ENCODE measurements at regions not wholly inside any gene's neighbourhood (a gene's known extent, or its start where the extent isn't known, plus 50 kb on each side); places are given as distances from the start of the nearest gene placed in this dataset.
A peak's percentile ranks its signal among the peaks of the same experiment; 100 is the strongest.

DNA sequence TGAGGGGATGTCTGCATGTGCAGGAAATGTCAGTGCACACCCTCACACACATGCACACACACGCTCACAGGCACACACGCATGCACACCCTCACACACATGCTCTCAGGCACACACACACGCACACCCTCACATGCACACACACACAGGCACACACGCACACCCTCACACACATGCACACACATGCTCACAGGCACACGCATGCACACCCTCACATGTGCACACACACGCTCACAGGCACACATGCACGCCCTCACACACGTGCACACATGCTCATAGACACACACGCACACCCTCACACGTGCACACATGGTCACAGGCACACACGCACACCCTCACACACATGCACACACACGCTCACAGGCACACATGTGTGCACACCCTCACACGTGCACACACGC lies 77.6 kb upstream of the ZNF469 start:
- no peak overlapping the region for H3K27ac ChIP-seq
- TF ChIP-seq, protein P1, sequence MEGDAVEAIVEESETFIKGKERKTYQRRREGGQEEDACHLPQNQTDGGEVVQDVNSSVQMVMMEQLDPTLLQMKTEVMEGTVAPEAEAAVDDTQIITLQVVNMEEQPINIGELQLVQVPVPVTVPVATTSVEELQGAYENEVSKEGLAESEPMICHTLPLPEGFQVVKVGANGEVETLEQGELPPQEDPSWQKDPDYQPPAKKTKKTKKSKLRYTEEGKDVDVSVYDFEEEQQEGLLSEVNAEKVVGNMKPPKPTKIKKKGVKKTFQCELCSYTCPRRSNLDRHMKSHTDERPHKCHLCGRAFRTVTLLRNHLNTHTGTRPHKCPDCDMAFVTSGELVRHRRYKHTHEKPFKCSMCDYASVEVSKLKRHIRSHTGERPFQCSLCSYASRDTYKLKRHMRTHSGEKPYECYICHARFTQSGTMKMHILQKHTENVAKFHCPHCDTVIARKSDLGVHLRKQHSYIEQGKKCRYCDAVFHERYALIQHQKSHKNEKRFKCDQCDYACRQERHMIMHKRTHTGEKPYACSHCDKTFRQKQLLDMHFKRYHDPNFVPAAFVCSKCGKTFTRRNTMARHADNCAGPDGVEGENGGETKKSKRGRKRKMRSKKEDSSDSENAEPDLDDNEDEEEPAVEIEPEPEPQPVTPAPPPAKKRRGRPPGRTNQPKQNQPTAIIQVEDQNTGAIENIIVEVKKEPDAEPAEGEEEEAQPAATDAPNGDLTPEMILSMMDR (IDR thresholded peaks at IDR 0.05), result no peak
- TF ChIP-seq POLR2A (IDR thresholded peaks at IDR 0.05), result no peak
- peaks cover 0 to 3% (median 0%) of the 10 kb centered on the region in 9 donors for H3K27me3 ChIP-seq
- WGBS, 4 donors, result 89 to 95% (median 93%) methylated on average over 14 of the region's 14 CpGs
- intact Hi-C loops (cut with DNase I), result no loop called here
- H3K4me1 ChIP-seq, result peaks cover 0 to 13% (median 0%) of the 10 kb centered on the region in 12 donors
- peaks cover 0 to 19% (median 0%) of the 10 kb centered on the region in 12 donors for H3K9me3 ChIP-seq
- H3K36me3 ChIP-seq, result no peaks in the 10 kb centered on the region
- DNase-seq (peak in 1 of 5 donors; percentile 33), ATAC-seq (no peak)
- no peak overlapping the region for H3K4me3 ChIP-seq

DNA sequence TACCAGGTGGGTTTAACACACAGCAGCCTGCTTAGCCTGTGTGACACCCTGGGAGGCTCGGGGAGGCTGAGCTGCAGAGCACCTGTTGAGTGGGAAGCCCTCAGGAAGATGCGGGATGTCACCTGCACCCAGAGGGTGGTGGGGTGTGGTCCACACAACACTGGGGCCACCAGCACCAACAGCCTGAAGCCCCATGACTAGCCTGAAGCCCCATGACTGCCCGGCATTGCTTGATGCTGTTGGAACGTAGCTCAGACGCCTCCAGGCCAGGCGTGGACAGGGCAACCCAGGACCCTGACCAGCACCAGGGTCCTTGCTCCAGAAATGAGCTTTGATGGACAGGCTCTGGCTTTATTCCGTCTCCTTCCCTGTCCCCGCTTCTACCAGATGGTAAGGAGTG lies 76.3 kb upstream of the ZNF469 start:
- peaks cover 0 to 3% (median 0%) of the 10 kb centered on the region in 9 donors for H3K27me3 ChIP-seq
- 78 to 89% (median 88%) methylated on average over 8 of the region's 8 CpGs for WGBS, 4 donors
- no peak overlapping the region for H3K27ac ChIP-seq
- ATAC-seq, result no peak
- H3K4me1 ChIP-seq, result peaks cover 0 to 13% (median 0%) of the 10 kb centered on the region in 12 donors
- H3K36me3 ChIP-seq, result no peaks in the 10 kb centered on the region
- TF ChIP-seq, protein P1 (IDR thresholded peaks at IDR 0.05), result no peak
- no peak for TF ChIP-seq POLR2A (IDR thresholded peaks at IDR 0.05)
- intact Hi-C loops (cut with DNase I), result no loop called here
- peak in 1 of 5 donors; percentile 38 for DNase-seq
- no peak overlapping the region for H3K4me3 ChIP-seq
- H3K9me3 ChIP-seq, result peaks cover 0 to 19% (median 0%) of the 10 kb centered on the region in 12 donors

DNA sequence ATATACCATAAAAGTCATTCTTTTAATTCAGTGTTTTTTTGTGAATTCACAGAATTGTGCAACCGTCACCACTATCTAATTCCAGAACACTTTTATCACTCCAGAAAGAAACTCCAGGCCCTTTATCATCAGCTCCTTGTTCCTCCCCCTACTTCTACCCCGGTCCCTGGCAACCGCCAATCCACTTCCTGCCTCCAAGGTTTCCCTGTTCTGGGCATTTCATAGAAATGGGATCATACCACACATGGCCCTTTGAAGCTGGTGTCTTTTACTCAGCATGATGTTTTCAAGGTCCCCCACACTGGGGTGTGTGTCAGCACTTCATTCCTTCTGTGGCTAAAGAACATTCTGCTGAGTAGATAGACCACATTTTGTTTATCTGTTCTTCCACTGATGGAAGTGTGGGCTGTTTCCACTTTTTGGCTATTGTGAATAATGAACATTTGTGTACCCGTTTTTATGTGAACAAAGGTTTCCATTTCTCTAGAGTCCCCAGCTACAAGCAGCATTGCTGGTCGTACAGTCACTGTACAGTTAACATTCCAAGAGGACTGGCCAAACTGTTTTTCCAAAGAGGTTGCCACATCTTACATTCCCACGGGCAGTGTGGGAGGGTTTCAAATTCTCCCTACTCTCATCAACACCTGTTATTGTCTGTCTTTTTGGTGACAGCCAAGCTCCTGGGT lies 75.8 kb upstream of the ZNF469 start:
- Histone ChIP-seq H3K4me3 (no peak overlapping the region), H3K4me1 (peaks cover 0 to 13% (median 0%) of the 10 kb centered on the region in 12 donors), H3K27me3 (peaks cover 0 to 3% (median 0%) of the 10 kb centered on the region in 9 donors), H3K36me3 (no peaks in the 10 kb centered on the region), H3K9me3 (peaks cover 0 to 19% (median 0%) of the 10 kb centered on the region in 12 donors), H3K27ac (peak overlapping the region in 1 of 12 donors; percentile 13)
- peak in 1 of 4 donors; percentile 31 for ATAC-seq
- TF ChIP-seq, protein P1 (IDR thresholded peaks at IDR 0.05), result no peak
- TF ChIP-seq POLR2A (IDR thresholded peaks at IDR 0.05), result no peak
- DNase-seq, result no peak
- intact Hi-C loops (cut with DNase I), result no loop called here
- 48 to 61% (median 57%) methylated on average over 6 of the region's 6 CpGs for WGBS, 4 donors

DNA sequence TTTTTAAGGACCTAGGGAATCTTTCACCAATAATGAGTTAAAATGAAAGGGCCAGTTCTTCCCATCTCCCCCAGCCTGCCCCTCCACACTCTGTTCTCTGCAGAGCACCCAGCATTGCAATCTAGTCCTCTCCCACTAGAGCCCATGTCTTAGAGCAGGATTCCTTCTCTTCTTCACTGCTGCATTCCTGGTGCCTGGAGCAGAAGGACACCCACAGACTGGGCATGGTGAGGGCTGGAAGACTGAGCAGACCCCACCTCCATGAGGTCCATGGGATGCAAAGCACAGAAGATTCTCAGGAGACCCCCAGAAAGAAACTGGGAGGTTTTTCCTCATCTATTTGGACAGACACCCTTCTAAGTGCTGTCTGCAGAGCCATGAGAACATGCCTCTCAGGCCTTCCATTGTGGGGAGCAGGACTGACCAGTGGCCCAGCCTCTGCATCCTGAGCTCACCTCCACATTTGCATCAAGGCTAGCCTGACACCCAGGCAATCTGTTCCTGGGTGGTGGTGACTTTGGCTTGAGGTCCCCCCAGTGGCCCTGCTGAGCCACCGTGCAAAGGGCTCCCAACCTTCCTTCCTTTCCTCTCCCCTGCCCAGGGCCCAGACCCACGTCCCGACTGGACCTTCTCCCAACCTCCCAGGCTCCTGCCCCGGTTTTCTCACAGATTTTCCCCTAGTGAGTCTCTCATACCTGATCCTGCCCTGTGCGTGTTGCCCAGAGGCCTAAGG lies 74.2 kb upstream of the ZNF469 start:
- WGBS, 4 donors, result 82 to 87% (median 85%) methylated on average over 5 of the region's 5 CpGs
- TF ChIP-seq POLR2A (IDR thresholded peaks at IDR 0.05), result no peak
- TF ChIP-seq, protein P1 (IDR thresholded peaks at IDR 0.05), result no peak
- Histone ChIP-seq H3K27ac (no peak overlapping the region), H3K36me3 (no peaks in the 10 kb centered on the region), H3K9me3 (peaks cover 0 to 8% (median 0%) of the 10 kb centered on the region in 12 donors), H3K27me3 (peaks cover 0 to 2% (median 0%) of the 10 kb centered on the region in 9 donors), H3K4me1 (peaks cover 0 to 13% (median 0%) of the 10 kb centered on the region in 12 donors), H3K4me3 (no peak overlapping the region)
- intact Hi-C loops (cut with DNase I), result no loop called here
- no peak for ATAC-seq
- DNase-seq, result peak in 1 of 5 donors; percentile 26
